KOPT-K1 (cell line): ENCODE measurements at regions not wholly inside any gene's neighbourhood (a gene's known extent, or its start where the extent isn't known, plus 50 kb on each side); places are given as distances from the start of the nearest gene placed in this dataset.
"Not testable (repeated sequence)": the region's sequence is repeated elsewhere in the genome, so short reads cannot be mapped to it uniquely, and the experiment has no call there.

Experiments
- H3K27ac ChIP-seq: fragments of 200-600 bp; sonication (generic); 2 replicates; pipeline ENCODE4 v1.5.1; 2016; ENCODE audit warnings: antibody characterized with exemption, mild to moderate bottlenecking, low read depth, low read length; ENCODE audit not compliant: poor library complexity, severe bottlenecking
- H3K36me3 ChIP-seq: fragments of 200-600 bp; sonication (generic); 2 replicates; pipeline ENCODE4 v1.5.1; 2017; ENCODE audit warnings: antibody characterized with exemption, mild to moderate bottlenecking, low read length, moderate library complexity; ENCODE audit not compliant: insufficient read depth
- H3K9me3 ChIP-seq: fragments of 200-600 bp; sonication (generic); 2 replicates; pipeline ENCODE4 v1.5.1; 2017; ENCODE audit warnings: antibody characterized with exemption, low read length, mild to moderate bottlenecking; ENCODE audit not compliant: insufficient read depth, poor library complexity, severe bottlenecking

DNA sequence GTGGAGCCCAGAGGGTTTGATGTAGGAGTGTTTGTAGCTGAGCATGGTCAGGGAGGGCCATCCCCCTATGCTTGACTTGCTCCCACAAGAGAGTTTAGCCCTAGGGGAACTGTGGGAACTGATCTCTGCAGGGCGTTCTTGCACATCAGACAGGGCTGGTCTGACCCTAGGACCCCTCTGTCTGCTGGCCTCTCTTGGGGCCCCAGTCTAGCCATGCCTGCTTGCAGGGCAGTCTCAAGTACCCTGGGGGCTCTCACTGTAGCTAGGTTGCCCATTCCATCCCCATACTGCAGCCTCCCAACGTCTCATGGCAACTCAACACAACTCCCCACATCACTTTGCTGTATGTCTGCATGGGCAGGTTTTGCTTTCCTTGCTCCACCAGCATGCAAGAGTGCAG is 1250.7 kb upstream of the B3GALT2 start:
- H3K27ac ChIP-seq: no peak overlapping the region
- no peaks in the 10 kb centered on the region for H3K9me3 ChIP-seq
- no peaks in the 10 kb centered on the region for H3K36me3 ChIP-seq

DNA sequence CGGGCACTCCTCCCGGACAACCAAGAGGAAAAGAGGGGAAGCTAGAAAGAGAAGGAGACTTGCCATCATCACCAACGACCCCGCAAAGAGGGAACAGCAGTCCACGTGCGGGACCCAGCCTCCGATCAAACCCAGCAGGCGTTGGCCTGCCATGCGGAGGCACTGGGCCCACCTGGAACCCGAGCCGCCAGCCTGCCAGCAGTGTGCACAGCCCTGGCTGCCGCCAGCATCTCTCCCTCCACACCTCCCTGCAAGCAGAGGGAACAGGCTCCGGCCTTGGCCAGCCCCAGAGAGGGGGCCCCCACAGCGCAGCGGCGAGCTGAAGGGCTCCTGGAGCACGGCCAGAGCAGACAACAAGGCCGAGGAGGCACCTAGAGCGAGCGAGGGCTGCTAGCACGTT is 1244.7 kb upstream of the B3GALT2 start:
- no peak overlapping the region for H3K27ac ChIP-seq
- no peaks in the 10 kb centered on the region for H3K9me3 ChIP-seq
- no peaks in the 10 kb centered on the region for H3K36me3 ChIP-seq

DNA sequence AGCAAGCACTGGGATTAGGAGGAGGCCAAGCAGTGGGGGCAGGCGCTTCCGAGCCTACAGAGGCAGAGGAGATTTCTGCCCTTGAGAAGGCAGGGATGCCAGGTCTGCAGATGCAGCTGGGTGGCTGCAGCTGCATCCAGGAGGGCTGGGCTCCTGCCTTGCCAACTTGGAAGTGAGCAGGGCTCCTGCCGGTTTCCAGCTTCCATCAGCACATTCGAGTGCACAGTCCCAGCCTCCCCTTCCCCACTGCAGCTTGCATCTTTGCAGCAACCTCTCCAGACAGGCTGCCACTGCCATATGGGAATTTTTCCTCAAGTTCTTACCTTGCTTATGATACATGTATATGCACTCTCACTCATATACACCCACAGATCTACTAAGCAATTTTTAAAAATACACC is 1234.3 kb upstream of the B3GALT2 start:
- no peak overlapping the region for H3K27ac ChIP-seq
- H3K9me3 ChIP-seq: peaks cover 18% of the 10 kb centered on the region
- no peaks in the 10 kb centered on the region for H3K36me3 ChIP-seq

DNA sequence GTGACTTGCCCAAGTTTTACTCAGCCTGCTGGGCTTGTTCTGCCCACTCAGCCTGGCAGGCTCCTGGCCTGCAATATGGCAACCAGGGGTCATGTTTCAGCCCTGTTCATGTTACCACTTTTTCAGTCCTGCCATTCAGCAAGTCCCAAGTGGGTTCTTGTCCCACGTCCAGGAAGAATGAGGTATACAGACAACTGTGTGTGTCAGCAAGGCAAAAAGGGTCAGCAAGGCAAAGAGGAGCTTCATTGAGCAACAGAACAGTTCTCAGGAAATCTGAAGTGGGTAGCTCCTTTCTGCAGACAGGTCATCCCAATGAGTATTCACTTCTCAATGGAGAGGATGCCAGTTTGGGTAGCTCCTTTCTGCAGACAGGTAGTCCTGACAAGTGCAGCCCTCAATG is 1233.3 kb upstream of the B3GALT2 start:
- no peak overlapping the region for H3K27ac ChIP-seq
- peaks cover 18% of the 10 kb centered on the region for H3K9me3 ChIP-seq
- H3K36me3 ChIP-seq: no peaks in the 10 kb centered on the region

DNA sequence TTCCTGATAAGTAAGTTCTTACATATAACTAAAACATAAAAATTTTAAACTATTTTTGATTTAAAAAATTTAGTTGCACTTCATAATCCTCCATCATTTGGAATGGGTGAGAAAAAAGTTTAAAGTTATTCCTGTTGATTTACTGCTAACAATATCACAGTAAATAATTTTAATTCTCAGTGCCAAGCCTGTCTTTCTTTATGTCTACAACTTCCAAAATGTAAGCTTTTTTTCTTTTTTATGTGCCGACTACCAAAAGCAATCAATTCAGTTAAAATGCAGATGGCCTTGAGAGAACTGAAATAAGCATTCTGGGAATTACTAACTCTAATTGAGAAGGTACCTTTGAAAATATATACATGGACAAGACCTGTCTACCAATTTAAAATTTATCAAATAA is 1224.3 kb upstream of the B3GALT2 start:
- H3K9me3 ChIP-seq: no peaks in the 10 kb centered on the region
- H3K27ac ChIP-seq: no peak overlapping the region

DNA sequence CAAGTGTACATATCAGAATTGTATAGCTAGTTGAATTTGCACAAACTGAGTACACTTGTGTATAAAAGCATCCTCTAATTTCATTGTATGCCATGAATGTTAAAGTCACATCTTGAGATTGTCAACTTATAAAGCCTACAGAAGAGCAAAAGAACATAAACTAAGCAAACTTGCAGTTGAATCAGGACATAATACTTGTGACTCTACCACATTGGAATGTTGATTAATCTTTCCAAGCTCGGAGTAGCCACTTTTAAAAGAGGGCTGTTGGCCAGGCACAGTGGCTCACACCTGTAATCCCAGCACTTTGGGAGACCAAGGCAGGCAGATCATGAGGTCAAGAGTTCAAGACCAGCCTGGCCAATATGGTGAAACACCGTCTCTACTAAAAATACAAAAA is 1220.8 kb upstream of the B3GALT2 start:
- not testable (repeated sequence) for H3K9me3 ChIP-seq, H3K36me3 ChIP-seq, H3K27ac ChIP-seq

More for the DNA sequence above, 1224.3 kb upstream of the B3GALT2 start:
- no peaks in the 10 kb centered on the region for H3K36me3 ChIP-seq

DNA sequence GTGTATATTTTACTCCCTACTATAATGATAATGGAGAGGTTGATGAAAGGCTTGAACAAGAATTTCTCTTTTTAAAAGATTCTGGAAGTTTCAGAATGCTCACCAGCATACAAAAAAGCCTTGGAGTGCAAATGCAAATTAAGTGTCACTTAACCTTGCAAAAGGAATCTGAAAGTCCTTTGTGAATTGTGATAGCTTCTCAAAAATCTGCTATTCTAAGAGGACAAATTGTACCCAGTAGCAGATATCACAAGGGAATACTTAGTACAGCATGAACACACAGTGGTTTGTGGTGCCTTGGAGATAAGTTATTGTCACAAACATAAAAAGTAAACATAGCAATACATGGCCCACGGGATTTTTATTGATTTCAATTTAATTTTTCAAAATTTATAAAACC is 1208.3 kb upstream of the B3GALT2 start:
- Histone ChIP-seq H3K36me3 (no peaks in the 10 kb centered on the region), H3K9me3 (no peaks in the 10 kb centered on the region), H3K27ac (no peak overlapping the region)

DNA sequence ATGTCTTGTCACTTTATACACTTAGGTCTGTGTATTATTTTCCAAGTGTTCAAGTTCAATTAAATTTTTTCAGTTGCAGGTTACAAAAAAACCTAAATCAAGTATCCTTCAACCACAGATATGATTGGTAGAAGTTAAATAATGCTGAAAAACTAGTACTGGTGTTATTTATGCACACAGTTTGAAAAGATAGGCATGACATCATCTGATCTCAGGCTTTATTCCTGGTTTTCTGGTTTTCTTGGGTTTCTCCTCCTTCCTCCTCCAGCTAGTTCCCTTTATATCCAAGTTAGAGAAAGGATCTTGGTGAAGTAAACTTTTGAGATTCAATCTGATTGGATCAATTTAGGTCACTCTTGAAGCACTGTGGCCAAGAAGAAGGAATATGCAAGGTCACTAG is 1201.1 kb upstream of the B3GALT2 start:
- Histone ChIP-seq H3K27ac (no peak overlapping the region), H3K36me3 (no peaks in the 10 kb centered on the region), H3K9me3 (no peaks in the 10 kb centered on the region)

DNA sequence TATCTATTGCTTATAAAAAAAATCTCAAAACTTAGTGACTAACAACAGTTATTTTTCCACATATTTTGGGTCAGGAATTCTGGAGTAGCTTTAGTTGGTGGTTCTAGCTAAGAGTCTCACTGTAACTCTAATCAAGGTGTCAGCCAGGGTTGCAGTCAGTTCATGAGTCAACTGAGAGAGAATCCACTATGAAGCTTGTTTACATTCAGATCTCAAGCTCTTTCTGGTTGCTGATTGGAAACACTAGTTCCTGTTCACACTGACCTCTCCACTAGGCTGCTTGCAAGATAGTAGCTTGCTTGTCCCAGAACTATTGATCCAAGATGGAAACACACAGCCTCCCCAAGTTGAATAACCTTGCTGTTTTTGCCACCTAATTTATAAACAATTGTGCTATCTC is 1192.1 kb upstream of the B3GALT2 start:
- Histone ChIP-seq H3K36me3 (no peaks in the 10 kb centered on the region), H3K27ac (no peak overlapping the region), H3K9me3 (no peaks in the 10 kb centered on the region)

DNA sequence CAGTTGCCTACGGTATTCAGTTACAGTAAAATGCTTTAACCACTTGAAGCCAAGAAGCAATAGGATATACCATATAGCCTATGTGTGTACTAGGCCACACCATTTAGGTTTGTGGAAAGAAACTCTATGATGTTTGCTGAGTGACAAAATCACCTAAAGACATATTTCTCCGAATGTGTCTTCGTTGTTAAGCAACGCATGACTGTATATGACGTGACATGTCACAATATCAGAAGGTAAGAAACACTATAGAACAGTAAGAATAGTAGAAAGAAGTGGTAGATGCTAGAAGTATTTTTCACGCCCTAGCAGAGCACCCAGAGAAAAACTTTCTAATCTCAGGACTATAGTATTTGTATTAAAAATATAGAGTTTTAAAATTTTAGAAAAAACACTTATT is 1188.2 kb upstream of the B3GALT2 start:
- Histone ChIP-seq H3K36me3 (no peaks in the 10 kb centered on the region), H3K9me3 (no peaks in the 10 kb centered on the region), H3K27ac (no peak overlapping the region)

DNA sequence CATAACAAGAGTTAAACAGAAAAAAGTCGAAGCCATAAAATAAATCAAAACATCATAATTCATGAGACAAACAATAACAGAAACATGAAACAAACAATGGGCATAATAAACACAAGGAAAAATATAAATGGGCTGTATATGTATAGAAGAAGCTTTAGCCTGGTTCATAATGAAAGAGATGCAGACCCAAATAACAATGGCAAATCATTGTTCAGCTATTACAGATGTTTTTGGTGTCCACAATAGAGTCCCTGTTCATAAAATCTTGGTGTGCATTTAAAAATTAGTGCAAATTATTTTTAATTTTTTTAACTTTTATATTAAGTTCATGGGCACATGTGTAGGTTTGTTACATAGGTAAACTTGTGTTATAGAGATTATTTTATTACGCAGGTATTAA is 1185.9 kb upstream of the B3GALT2 start:
- Histone ChIP-seq H3K9me3 (no peaks in the 10 kb centered on the region), H3K27ac (no peak overlapping the region), H3K36me3 (no peaks in the 10 kb centered on the region)

DNA sequence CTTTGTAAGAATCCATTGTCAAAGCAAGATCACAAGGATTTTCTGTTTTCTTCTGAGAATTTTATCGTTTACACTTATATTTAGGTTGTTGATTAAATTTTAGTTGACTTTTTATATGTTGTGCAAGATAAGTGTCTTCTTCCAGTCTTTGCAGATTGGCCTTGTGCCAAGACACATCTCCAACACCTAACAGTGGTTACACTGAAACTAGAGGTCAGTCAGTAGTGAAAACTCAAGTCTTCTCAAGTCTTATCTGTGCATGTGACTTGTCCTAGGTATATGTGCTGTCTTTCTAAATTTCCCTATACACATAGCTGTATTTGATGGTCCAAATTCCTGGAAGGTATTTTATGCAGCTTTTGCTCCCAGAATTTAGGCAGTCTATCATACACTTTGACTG is 1183.2 kb upstream of the B3GALT2 start:
- no peaks in the 10 kb centered on the region for H3K9me3 ChIP-seq
- no peaks in the 10 kb centered on the region for H3K36me3 ChIP-seq
- H3K27ac ChIP-seq: no peak overlapping the region

DNA sequence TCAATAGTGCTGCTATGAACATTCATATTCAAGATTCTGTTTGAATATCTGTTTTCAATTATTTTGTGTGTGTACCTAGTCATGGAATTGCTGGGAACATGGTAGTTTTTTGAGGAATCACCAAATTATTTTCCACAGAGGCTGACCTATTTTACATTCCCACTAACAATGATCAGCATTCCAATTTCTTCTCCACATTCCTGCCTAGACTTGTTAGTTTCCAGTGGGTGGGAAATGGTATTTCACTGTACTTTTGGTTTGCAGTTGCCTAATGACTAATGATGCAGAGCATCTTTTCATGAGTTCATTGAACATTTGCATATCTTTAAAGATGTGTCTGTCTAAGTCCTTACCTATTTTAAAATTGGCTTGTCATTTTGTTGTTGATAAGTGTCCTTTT is 1182.6 kb upstream of the B3GALT2 start:
- no peak overlapping the region for H3K27ac ChIP-seq
- no peaks in the 10 kb centered on the region for H3K9me3 ChIP-seq

DNA sequence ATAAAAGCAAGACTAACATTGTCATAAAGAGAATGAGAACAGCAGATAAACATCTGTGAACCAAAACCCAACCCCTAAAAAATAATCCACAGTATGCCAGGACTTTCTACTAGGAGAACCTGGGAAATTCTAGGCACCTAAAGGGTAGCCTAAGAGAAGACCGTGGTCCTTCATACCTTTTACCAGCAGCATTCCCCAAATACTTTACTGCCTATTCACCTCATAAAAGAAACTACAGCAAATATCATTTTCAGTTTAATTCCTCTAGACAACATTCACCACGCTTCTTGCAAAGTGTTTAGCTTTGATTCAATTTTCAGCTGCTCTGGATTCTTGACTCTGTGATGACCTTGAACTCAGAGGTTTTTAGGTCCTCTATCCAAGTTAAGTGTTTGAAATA is 1180.7 kb upstream of the B3GALT2 start:
- H3K27ac ChIP-seq: no peak overlapping the region
- no peaks in the 10 kb centered on the region for H3K36me3 ChIP-seq
- no peaks in the 10 kb centered on the region for H3K9me3 ChIP-seq

More for the DNA sequence above, 1182.6 kb upstream of the B3GALT2 start:
- H3K36me3 ChIP-seq: no peaks in the 10 kb centered on the region

DNA sequence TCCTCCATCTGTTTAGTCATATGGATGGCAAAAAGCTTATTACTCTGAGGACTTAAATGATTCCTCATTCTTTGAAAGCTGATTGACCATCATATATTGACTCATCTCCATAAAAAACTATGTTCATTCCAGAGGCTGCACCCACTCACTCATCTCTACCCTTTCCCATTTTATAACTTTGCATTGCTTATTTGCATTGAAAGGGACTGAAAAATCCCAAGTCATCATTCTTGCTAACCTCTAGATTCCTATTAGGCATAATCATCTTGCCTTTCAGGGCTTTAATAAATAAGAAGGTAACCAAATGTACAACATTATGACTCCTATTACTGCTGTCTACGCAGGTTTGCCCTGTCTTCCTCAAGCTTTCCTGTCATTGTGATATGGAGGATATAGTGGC is 1180.3 kb upstream of the B3GALT2 start:
- H3K27ac ChIP-seq: no peak overlapping the region
- H3K36me3 ChIP-seq: no peaks in the 10 kb centered on the region
- H3K9me3 ChIP-seq: no peaks in the 10 kb centered on the region

DNA sequence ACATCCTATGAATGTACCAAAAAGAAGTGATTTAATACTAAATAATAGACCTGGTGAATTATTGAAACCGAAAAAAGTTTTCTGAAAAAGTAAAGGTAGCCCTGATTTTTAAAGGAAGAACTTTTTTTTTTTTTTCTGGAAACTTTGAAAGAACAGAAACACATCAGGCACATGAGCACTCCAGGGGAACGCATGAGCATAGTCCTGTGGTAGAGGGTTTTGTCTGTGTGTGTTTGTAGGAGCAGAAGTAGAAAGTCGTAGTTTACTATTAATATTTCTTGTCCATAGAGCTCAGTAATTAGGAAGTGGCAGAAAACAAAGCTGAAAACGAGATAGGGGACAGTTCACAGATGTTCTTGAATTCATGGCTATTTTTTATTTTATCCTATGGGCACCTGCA is 1175.9 kb upstream of the B3GALT2 start:
- H3K27ac ChIP-seq: no peak overlapping the region
- peaks cover 8% of the 10 kb centered on the region for H3K9me3 ChIP-seq
- no peaks in the 10 kb centered on the region for H3K36me3 ChIP-seq
